ENCODE measurements at regions not wholly inside any gene's neighbourhood (a gene's known extent, or its start where the extent isn't known, plus 50 kb on each side); places are given as distances from the start of the nearest gene placed in this dataset.
"Not testable (repeated sequence)": the region's sequence is repeated elsewhere in the genome, so short reads cannot be mapped to it uniquely, and the experiment has no call there.

DNA sequence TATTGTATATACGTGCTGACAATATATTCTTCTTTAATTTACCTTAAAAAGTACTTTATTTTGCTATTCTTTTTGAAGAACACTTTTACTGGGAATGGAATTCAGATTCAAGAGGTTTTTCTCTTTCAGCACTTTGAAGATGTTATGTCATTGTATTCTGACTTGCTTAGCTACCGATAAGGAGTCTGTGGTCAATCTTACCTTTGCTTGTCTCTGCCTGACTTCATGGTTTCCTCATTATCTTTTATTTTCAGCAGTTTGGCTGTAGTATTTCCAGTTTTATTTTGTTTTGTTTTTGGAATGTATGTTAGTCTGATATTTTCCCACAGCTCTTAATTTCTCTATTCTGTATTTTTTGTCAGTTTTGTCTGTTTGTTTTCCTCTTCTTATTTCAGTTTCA lies 187.9 kb upstream of the SMIM30 start:
- DNase-seq (ENCODE audit: low read depth, low spot score) = no peak

DNA sequence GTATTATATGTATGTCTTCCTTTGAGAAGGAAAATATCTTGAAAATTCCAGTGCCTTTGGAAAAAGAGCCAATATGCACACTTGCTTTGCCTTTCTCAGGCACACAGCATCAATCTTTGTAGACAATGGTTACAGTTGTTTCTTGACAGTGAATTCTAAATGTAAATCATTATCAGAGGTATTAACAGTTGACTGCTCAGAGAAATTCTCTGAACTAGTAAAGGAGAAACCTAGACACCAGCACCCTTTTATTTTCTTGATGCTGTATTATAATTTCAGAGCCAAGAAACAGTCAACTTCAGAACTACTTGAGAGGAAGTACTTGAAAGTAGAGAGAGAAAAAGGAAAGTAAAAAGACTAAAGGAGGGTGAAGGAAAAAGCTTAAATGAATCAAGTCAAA lies 185.8 kb upstream of the SMIM30 start:
- DNase-seq (ENCODE audit: low read depth, low spot score) = no peak

DNA sequence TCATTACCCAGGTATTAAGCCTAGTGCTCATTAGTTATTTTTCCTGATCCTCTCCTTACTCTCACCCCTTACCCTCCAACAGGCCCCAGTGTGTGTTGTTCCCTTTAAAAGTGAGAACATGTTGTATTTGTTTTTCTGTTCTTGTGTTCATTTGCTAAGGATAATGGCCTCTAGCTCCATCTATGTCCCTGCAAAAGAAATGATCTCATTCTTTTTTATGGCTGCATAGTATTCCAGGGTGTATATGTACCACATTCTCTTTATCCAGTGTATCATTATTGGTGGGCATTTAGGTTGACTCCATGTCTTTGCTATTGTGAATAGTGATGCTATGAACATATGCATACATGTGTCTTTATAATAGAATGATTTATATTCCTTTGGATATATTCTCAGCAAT lies 185.0 kb upstream of the SMIM30 start:
- DNase-seq (ENCODE audit: low read depth, low spot score) = not testable (repeated sequence)

DNA sequence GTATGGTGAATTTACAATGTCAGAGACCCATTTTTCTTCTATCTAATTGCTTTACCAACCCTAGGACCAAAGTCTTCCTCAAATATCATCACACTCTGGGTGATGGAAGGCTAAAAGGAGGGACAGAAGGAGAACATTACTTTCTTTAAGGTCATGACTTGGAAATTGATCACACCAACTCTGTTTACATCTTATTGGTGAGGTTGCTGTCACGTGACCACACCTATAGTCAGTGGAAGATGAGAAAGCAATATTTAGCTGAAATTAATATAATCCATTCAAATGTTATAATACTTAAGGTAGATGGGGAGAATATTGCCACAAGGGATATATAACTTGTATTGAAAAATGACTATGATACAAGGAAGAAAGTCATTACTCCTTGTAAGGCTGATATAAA lies 183.6 kb upstream of the SMIM30 start:
- no peak for DNase-seq (ENCODE audit: low read depth, low spot score)

DNA sequence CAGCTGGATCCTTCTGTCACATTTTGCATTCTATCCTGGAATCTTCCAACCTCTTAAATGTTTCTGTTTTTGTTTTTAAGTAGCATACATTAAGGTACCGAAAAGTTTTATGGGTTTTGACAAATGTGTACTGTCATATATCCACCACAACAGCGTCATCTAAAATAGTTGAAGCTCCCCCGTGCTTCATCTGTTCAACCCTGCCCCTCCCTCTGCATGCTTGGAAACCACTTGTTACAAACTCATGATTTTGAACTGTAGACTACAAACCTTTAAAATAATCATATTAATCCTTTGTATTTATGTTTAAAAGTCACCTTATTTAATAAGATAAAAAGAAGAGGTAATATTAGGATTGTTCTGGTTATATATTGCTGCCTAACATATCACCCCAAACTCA lies 182.8 kb upstream of the SMIM30 start:
- no peak for DNase-seq (ENCODE audit: low read depth, low spot score)

DNA sequence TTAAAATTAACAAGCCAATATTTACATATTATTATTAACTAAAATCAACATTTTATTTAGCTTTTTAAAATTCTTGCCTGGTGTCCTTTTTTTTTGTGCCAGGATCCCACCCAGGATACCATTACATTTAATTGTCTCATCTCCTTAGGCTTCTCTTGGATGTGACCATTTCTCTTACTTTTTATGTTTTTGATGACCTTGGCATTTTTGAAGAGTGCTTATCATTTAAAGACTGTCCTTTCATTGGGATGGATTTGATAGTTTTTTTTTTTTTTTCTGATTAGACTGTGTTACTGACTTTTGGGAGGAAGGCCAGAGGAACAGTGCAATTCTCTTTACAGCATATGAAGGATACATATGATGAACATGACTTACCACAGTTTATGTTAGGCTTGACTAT lies 181.4 kb upstream of the SMIM30 start:
- DNase-seq (ENCODE audit: low read depth, low spot score) = no peak

DNA sequence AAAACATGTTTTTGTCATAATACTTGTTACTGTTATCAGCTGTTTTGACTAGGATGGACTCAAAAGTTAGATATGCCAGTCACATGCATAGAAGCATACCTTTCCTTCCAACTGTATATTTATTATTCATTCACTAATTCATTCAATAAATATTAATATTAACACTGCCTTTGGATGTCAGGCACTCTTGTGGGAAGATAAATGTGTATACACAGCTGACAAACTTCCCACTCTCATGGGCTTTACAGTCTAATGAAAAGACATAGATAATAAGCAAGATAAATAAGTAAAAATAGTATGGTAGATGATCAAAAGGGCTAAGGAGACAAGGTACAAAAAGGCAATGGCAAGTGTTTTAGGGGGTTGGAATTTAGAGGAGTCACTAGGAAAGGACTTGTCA lies 180.1 kb upstream of the SMIM30 start:
- DNase-seq (ENCODE audit: low read depth, low spot score) = no peak

DNA sequence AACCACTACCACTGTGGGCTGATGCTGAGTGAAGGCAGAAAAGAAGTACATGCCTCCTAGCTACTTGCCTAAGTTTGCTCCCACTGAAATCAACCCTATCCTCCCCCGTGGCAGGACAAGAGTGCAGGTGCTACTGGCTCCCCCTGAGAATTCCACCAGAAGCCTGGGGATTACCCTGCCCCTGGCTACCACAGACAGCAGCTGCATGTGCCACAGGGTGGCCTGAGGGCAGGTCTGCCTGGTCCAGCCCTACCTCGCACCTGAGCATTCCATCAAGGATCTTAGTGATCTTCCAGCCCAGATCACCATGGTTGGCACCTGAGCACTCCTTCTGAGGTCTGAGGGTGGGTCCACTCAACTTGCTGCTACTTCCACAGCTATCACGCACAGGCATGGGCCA lies 176.4 kb upstream of the SMIM30 start:
- no peak for DNase-seq (ENCODE audit: low read depth, low spot score)

DNA sequence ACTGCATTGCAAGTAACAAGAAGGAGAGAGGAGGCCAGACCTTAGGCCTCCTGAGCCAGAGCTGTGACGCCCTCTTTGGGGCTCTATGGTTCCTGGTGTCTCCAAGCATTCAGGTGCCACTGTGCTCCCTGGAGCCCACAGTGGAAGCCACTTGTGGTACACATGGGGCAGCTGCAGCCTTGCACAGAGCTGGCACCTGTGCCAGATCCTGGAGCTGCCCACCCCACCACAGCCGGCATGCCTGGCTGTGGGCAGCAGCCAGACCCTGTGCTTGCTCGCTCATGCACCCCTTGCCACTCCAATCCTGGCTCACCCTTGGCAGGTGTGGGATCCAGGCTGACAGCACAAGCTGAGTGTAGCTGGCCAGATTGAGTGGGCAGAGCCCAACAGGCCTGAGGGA lies 173.8 kb upstream of the SMIM30 start:
- DNase-seq (ENCODE audit: low read depth, low spot score) = no peak

DNA sequence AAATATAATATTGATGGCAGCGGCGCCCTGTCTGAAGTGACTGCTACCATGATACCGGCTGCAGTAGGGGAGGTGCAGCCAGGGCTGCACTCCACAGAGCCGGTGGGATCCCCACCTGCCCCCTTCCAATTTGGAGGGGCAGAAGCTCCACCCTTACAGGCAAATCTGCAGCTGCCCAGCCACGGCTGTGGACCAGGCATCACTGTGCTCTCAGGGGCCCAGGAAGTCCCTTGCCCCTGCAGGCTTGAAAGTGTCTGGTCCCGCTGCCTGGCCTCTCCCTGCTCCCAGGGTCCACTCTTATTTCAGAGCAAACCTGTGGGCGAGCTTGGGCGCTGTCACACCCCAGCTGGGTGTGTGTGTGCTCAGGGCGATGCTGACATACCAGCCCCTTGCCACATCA lies 172.7 kb upstream of the SMIM30 start:
- no peak for DNase-seq (ENCODE audit: low read depth, low spot score)

DNA sequence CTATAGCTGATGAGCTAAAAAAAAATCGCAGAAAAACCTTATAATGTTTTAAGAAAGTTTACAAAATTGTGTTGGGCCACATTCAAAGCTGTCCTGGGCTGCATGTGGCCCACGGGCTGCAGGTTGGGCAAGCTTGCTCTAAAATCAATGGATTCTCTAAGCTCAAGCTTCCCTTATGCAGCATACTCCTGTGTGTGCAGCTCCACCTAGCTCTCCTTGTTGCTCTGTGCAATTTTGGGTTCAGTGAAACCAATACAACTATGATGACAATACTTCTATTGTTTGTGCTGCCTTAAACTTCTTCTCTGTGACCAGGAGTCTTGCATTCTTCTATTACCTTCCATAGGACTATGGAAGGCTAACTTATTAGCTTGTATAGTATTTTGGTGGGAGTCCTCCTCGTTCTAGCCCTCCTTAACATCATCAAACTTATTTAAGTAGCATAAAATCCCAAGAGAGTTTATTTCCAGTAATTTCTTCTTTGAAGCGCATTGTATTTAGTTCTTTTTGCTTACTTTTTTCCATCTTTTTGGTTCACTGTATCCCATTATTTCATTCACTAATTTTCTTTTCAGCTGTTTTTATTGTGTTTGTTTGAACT lies 170.9 kb upstream of the SMIM30 start:
- no peak for DNase-seq (ENCODE audit: low read depth, low spot score)

DNA sequence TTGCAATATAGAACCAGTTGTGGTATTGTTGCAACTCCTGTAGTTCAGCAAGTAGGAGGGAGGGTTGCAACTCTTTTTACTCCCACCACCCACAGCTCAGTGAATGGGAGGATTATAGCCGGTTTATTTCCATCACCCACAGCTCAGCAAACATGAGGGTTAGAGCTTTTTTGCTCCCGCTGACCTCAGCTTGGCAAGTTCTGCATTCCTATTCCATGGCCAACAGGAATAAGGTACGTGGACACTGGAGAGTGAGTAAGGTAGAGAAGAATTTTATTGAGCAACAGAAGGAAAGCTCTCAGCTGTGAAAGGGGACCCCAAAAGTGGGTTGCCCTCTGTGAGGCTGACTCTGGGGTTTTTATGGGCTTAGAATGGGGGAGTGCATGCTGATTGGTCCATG lies 167.1 kb upstream of the SMIM30 start:
- DNase-seq (ENCODE audit: low read depth, low spot score) = no peak

DNA sequence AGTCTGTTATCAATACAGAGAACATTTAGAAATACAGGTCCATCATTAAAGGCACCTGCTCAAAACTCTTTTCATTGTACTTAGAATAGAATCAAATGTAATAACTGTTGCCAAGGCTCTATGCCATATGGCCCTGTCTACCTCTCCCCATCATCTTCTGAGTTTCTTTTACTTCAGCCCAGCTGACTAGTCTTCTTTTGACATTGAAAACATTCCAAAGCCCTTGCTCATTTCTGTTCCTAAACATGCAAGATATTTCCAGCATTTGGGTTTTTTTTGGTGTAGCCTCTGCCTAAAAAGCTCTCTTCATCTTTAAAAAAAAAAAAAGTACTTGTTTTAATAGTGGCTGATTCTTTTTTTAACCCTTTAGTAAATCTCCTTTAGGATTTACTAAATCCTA lies 165.5 kb upstream of the SMIM30 start:
- no peak for DNase-seq (ENCODE audit: low read depth, low spot score)

DNA sequence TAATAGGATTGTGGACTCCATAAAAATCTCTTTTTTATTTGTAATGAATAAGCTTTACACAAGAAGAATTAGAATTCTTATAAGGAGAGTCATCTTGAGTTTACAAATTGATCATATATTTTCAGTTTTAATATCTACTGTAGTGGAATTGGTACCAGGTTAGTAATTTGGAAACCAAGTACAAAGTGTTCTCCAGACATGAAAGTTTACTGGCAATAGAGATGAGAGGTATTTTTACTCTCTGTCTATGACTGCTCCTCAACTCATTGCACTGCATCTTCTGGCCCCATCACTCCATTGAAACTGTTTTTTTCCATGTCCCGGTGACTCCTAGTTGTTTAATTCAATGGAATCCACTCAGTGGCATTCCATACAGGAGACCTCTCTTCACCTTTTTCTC lies 164.5 kb upstream of the SMIM30 start:
- no peak for DNase-seq (ENCODE audit: low read depth, low spot score)

DNA sequence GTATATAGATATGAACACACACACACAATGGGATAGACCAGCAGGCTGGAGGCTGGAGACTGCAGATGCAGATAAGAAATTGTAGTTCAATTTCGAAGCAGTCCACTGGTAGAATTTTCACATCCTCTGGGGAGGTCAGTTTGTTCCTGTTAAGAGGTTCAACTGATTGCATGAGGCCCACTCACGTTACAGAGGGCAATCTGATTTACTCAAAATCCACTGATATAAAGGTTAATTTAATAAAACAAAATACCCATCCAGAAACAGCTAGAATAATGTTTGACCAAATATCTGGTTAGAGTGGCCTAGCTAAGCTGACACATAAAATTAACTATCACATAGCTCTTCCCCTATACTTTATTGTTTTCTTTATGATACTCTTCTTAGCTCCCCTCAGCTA lies 162.9 kb upstream of the SMIM30 start:
- no peak for DNase-seq (ENCODE audit: low read depth, low spot score)

DNA sequence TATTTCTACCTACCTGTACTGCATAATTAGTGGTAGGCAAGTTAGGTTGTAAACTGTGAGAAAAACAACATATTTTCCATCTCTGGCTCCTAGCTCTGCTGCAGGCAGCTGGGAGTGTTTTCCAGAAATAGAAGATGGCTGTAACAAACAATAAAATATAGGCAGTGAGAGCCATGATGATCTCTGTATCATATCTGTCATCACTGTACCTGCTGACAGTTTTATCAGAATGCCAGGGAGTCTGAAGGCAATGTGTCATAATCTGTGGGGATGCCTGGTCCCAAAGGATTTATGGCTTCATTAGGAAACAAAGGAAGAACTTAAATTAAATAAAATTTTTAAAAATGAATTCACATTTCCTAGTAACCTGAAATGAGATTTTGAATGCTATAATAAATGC lies 160.9 kb upstream of the SMIM30 start:
- DNase-seq (ENCODE audit: low read depth, low spot score) = no peak

DNA sequence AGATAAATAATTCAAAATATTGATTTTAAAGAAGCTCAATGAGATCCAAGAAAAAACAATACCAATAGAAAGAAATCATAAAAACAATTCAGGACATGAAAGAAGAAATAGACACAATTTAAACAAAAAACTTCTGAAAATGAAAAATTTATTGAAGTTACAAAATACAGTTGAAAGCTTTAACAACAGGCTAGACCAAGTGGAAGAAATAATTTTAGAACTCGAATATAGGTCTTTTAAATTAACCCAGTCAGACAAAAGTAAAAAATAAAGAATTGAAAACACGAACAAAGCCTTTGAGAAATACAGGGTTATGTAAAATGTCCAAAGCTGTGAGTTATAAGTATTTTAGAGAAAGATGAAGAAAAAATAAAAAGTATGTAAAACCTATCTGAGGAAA lies 152.4 kb upstream of the SMIM30 start:
- no peak for DNase-seq (ENCODE audit: low read depth, low spot score)

DNA sequence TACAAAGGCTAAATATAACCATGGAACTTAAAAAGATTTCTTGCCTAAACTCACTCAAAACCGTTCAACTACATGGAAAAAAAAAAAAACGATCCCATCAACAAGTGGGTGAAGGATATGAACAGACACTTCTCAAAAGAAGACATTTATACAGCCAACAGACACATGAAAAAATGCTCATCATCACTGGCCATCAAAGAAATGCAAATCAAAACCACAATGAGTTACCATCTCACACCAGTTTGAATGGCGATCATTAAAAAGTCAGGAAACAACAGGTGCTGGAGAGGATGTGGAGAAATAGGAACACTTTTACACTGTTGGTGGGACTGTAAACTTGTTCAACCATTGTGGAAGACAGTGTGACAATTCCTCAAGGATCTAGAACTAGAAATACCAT lies 151.2 kb upstream of the SMIM30 start:
- DNase-seq (ENCODE audit: low read depth, low spot score) = not testable (repeated sequence)

DNA sequence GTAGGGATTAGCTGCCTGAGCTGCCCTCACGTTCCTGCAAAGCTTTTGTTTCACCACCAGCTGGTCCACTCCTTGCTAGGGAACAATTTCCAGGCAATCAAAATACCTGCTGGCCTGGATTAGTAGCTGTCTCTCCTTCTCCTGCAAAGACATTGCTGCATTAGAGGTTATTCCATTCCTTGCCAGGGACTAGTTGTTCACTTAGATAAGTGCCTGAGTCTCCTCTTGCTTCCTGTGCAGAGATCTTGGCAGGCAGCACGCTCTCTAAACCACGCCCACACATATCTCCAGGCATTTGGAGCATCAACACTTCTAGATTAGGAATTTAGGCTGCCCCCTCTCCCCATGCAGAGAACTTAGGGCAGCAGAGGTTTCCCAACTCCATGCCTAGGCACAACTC lies 150.4 kb upstream of the SMIM30 start:
- DNase-seq (ENCODE audit: low read depth, low spot score) = no peak

DNA sequence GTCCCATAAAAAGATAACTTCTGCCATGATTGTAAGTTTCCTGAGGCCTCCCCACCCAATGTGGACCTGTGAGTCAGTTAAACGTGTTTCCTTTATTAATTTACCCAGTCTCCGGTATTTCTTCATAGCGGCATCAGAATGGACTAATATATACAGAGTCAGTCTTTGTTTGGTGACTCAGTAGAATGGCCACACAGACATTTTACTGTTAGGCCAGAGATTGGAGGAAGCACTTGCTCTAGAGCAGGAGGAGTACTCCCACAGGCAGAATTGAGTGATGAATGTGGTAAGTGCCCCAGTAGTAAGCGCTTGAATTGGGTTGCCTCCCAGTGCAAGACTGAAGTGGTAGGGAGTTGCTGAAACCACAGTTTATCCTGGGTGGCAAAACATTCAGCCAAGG lies 149.5 kb upstream of the SMIM30 start:
- DNase-seq (ENCODE audit: low read depth, low spot score) = no peak

DNA sequence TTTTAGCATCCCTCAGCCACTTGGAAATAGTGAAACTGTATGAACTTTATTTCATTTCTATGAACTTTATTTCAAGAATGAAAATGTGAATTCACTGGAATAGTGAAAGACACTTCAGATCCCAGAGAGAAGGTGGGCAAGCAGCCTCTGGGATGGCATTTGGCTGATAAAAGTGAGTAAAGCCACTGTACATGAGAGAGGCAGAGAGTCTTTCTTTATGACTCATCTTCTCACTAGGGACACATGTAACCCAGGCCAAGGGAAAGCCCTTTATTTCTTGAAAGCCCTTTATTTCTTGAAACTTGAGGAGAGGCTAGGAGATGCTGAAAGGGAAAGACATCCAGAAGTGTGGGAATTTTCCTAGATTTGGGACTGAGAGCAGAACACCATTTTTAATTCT lies 148.9 kb upstream of the SMIM30 start:
- DNase-seq (ENCODE audit: low read depth, low spot score) = no peak

DNA sequence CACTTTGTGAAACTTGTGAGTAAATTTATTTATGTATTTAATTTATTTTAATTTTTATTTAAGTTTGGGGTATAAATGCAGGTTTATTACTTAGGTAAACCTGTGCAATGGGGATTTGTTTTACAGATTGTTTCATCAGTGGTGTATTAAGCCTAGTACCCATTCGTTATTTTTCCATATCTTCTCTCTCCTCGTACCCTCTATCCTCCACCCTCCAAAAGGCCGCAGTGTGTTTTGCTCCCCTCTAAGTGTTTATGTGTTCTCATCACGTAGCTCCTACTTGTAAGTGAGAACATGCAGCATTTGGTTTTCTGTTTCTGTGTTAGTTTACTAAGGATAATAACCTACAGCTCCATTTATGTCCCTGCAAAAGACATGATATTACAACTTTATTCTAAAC lies 145.4 kb upstream of the SMIM30 start:
- no peak for DNase-seq (ENCODE audit: low read depth, low spot score)

DNA sequence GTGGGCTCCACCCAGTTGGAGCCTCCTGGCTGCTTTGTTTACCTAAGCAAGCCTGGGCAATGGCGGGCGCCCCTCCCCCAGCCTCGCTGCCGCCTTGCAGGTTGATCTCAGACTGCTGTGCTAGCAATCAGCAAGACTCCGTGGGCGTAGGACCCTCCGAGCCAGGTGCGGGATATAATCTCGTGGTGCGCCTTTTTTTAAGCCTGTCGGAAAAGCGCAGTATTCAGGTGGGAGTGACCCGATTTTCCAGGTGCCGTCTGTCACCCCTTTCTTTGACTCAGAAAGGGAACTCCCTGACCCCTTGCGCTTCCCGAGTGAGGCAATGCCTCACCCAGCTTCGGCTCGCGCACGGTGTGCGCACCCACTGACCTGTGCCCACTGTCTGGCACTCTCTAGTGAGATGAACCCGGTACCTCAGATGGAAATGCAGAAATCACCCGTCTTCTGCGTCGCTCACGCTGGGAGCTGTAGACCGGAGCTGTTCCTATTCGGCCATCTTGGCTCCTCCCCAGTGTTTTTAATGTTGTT lies 144.9 kb upstream of the SMIM30 start:
- DNase-seq (ENCODE audit: low read depth, low spot score) = not testable (repeated sequence)

DNA sequence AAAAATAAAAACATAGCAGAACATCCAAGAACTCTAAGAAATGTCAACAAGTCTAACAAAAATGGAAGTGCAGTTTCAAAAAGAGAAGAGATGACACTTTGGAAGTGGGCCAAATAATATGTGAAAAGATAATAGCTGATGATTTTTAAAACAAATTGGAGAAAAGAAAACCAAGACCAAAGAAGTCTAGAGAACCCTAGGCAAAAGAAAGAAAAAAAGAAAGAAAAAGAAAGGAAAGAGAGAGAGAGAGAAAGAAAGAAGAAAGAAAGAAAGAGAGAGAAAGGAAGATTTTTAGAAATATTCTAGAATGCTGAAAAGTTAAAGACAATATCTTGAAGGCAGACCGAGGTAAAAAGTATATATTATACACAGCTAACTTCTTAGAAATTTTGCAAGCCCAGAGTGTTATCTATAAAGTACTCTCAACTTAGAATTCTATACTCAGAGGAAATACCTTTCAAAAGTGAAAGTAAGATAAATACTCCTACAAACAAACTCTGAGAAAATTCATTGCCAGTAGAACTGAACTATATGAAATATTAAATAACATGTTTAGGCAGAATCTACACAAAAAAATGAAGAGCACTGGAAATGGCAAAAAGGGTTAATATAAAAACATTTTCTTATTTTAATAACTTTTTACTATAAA lies 138.7 kb upstream of the SMIM30 start:
- no peak for DNase-seq (ENCODE audit: low read depth, low spot score)
